SU-DHL-6 (cell line): ENCODE measurements at regions not wholly inside any gene's neighbourhood (a gene's known extent, or its start where the extent isn't known, plus 50 kb on each side); places are given as distances from the start of the nearest gene placed in this dataset.

Experiments used
- CTCF ChIP-seq: fragments of 200-600 bp; sonication (generic); IDR thresholded peaks from one replicate; pipeline ENCODE4 v1.5.1; 2017; ENCODE audit warnings: antibody characterized with exemption, mild to moderate bottlenecking, low read length, moderate library complexity; ENCODE audit not compliant: insufficient read depth, poor library complexity, severe bottlenecking
- EZH2phosphoT487 ChIP-seq: fragments of 200-600 bp; sonication (generic), shearing (Covaris generic); conservative IDR thresholded peaks from 2 replicates; pipeline ENCODE4 v1.6.1; 2018; ENCODE audit warnings: mild to moderate bottlenecking, antibody characterized with exemption, low read length, moderate library complexity, mixed read lengths

- no peak for TF ChIP-seq CTCF
- no peak for TF ChIP-seq EZH2phosphoT487
Observed at GRCh38 chr6:132143258-132143657, 192.1 kb upstream of the CCN2 start.
